ENCODE measurements at regions not wholly inside any gene's neighbourhood (a gene's known extent, or its start where the extent isn't known, plus 50 kb on each side); places are given as distances from the start of the nearest gene placed in this dataset.
"Not testable (repeated sequence)": the region's sequence is repeated elsewhere in the genome, so short reads cannot be mapped to it uniquely, and the experiment has no call there.

- intact Hi-C loops (cut with micrococcal nuclease), result no loop called here
Measured at GRCh38 chr7:49479441-49479840, 294.0 kb upstream of the VWC2 start.

GRCh38 chr7:49479936-49480544 is 293.4 kb upstream of the VWC2 start:
- intact Hi-C loops (cut with micrococcal nuclease), result no loop called here

- intact Hi-C loops (cut with micrococcal nuclease), result no loop called here
Measured at GRCh38 chr7:49481075-49481474, 292.4 kb upstream of the VWC2 start.

- intact Hi-C loops (cut with micrococcal nuclease), result no loop called here
Measured at GRCh38 chr7:49483142-49483541, 290.3 kb upstream of the VWC2 start.

GRCh38 chr7:49486974-49487829 is 286.2 kb upstream of the VWC2 start:
- intact Hi-C loops (cut with micrococcal nuclease), result no loop called here

- intact Hi-C loops (cut with micrococcal nuclease), result no loop called here
Measured at GRCh38 chr7:49487830-49488140, 285.7 kb upstream of the VWC2 start.

GRCh38 chr7:49488573-49488972 is 284.9 kb upstream of the VWC2 start:
- intact Hi-C loops (cut with micrococcal nuclease), result no loop called here

GRCh38 chr7:49497471-49497870 is 276.0 kb upstream of the VWC2 start:
- intact Hi-C loops (cut with micrococcal nuclease), result no loop called here

- intact Hi-C loops (cut with micrococcal nuclease), result no loop called here
Measured at GRCh38 chr7:49500741-49501140, 272.7 kb upstream of the VWC2 start.

- intact Hi-C loops (cut with micrococcal nuclease), result not testable (repeated sequence)
Measured at GRCh38 chr7:49507206-49507605, 266.2 kb upstream of the VWC2 start.

GRCh38 chr7:49513911-49514310 is 259.5 kb upstream of the VWC2 start:
- intact Hi-C loops (cut with micrococcal nuclease), result no loop called here

GRCh38 chr7:49520951-49521350 is 252.5 kb upstream of the VWC2 start:
- intact Hi-C loops (cut with micrococcal nuclease), result no loop called here

- intact Hi-C loops (cut with micrococcal nuclease), result no loop called here
Measured at GRCh38 chr7:49522111-49522510, 251.3 kb upstream of the VWC2 start.

GRCh38 chr7:49523870-49524269 is 249.6 kb upstream of the VWC2 start:
- intact Hi-C loops (cut with micrococcal nuclease), result no loop called here

- intact Hi-C loops (cut with micrococcal nuclease), result no loop called here
Measured at GRCh38 chr7:49527182-49527581, 246.3 kb upstream of the VWC2 start.

- intact Hi-C loops (cut with micrococcal nuclease), result no loop called here
Measured at GRCh38 chr7:49530481-49530880, 243.0 kb upstream of the VWC2 start.

GRCh38 chr7:49563693-49564378 is 209.6 kb upstream of the VWC2 start:
- intact Hi-C loops (cut with micrococcal nuclease), result no loop called here

- intact Hi-C loops (cut with micrococcal nuclease), result no loop called here
Measured at GRCh38 chr7:49564379-49564714, 209.1 kb upstream of the VWC2 start.

GRCh38 chr7:49577576-49577975 is 195.9 kb upstream of the VWC2 start:
- intact Hi-C loops (cut with micrococcal nuclease), result no loop called here

- intact Hi-C loops (cut with micrococcal nuclease), result no loop called here
Measured at GRCh38 chr7:49579408-49579807, 194.0 kb upstream of the VWC2 start.

- intact Hi-C loops (cut with micrococcal nuclease), result no loop called here
Measured at GRCh38 chr7:49580000-49580399, 193.4 kb upstream of the VWC2 start.

GRCh38 chr7:49580761-49581160 is 192.7 kb upstream of the VWC2 start:
- intact Hi-C loops (cut with micrococcal nuclease), result no loop called here

GRCh38 chr7:49583440-49583839 is 190.0 kb upstream of the VWC2 start:
- intact Hi-C loops (cut with micrococcal nuclease), result no loop called here
